Activated CD8-positive, alpha-beta memory T cell treated with anti-CD3 and anti-CD28 coated beads for 36 hours (primary cell): ENCODE measurements at regions not wholly inside any gene's neighbourhood (a gene's known extent, or its start where the extent isn't known, plus 50 kb on each side); places are given as distances from the start of the nearest gene placed in this dataset.
"Not testable (repeated sequence)": the region's sequence is repeated elsewhere in the genome, so short reads cannot be mapped to it uniquely, and the experiment has no call there.

Experiments
- CTCF ChIA-PET: fragments of 350-600 bp; sonication (Branson Sonifier 250); formaldehyde crosslinking; loops from one replicate; lab custom pipeline; 2021; ENCODE audit warnings: antibody characterized with exemption; lab: Charles Lee
- POLR2A ChIA-PET: fragments of 350-600 bp; sonication (Branson Sonifier 250); formaldehyde crosslinking; loops from one replicate; lab custom pipeline; 2021; ENCODE audit warnings: antibody characterized with exemption; lab: Charles Lee

- CTCF ChIA-PET = interaction anchor here (1.0 kb wide), 1 partner anchor 38 kb away, joined by 3 read pairs; no protein-coding TSS in a partner anchor
- POLR2A ChIA-PET = no interaction called here
These were observed 376.5 kb upstream of the PRKCQ start for GRCh38 chr10:6956562-6956961.

GRCh38 chr10:6953271-6953801 lies 373.3 kb upstream of the PRKCQ start:
- POLR2A ChIA-PET = no interaction called here
- CTCF ChIA-PET = interaction anchor here (0.5 to 0.6 kb wide), 2 partner anchors 21 to 108 kb away, joined by 4 read pairs; no protein-coding TSS in a partner anchor

- ChIA-PET POLR2A (no interaction called here), CTCF (no interaction called here)
These were observed 371.7 kb upstream of the PRKCQ start for GRCh38 chr10:6951732-6952131.

GRCh38 chr10:6950133-6950532 lies 370.1 kb upstream of the PRKCQ start:
- POLR2A ChIA-PET = no interaction called here
- CTCF ChIA-PET = interaction anchor here (1.3 kb wide), 1 partner anchor 34 kb away, joined by 4 read pairs; no protein-coding TSS in a partner anchor

- ChIA-PET POLR2A (no interaction called here), CTCF (no interaction called here)
These were observed 364.4 kb upstream of the PRKCQ start for GRCh38 chr10:6944436-6944835.

GRCh38 chr10:6938384-6938783 lies 358.3 kb upstream of the PRKCQ start:
- POLR2A ChIA-PET = no interaction called here
- CTCF ChIA-PET = interaction anchor here (1.0 kb wide), 1 partner anchor 18 kb away, joined by 3 read pairs; no protein-coding TSS in a partner anchor

- POLR2A ChIA-PET = no interaction called here
These were observed 356.9 kb upstream of the PRKCQ start for GRCh38 chr10:6936931-6937330.

GRCh38 chr10:6929148-6929830 lies 349.2 kb upstream of the PRKCQ start:
- POLR2A ChIA-PET = no interaction called here

More at GRCh38 chr10:6936931-6937330, 356.9 kb upstream of the PRKCQ start:
- CTCF ChIA-PET = no interaction called here

GRCh38 chr10:6928586-6928985 lies 348.5 kb upstream of the PRKCQ start:
- ChIA-PET POLR2A (interaction anchor here (0.6 kb wide), 1 partner anchor 880 kb away, joined by 3 read pairs; no protein-coding TSS in a partner anchor), CTCF (interaction anchor here (0.9 to 1.7 kb wide), 2 partner anchors 9 to 480 kb away, joined by 3 to 11 read pairs; no protein-coding TSS in a partner anchor)

More at GRCh38 chr10:6929148-6929830, 349.2 kb upstream of the PRKCQ start:
- CTCF ChIA-PET = interaction anchor here (1.7 kb wide), 1 partner anchor 10 kb away, joined by 11 read pairs; no protein-coding TSS in a partner anchor

- POLR2A ChIA-PET = no interaction called here
- CTCF ChIA-PET = interaction anchor here (0.6 to 0.9 kb wide), 2 partner anchors 163 to 481 kb away, joined by 3 read pairs; no protein-coding TSS in a partner anchor
These were observed 346.9 kb upstream of the PRKCQ start for GRCh38 chr10:6926971-6927370.

GRCh38 chr10:6925146-6925545 lies 345.1 kb upstream of the PRKCQ start:
- CTCF ChIA-PET = no interaction called here
- POLR2A ChIA-PET = no interaction called here

GRCh38 chr10:6924166-6924565 lies 344.1 kb upstream of the PRKCQ start:
- ChIA-PET POLR2A (no interaction called here), CTCF (interaction anchor here (0.6 kb wide), 1 partner anchor 423 kb away, joined by 3 read pairs; no protein-coding TSS in a partner anchor)

GRCh38 chr10:6921026-6921425 lies 340.9 kb upstream of the PRKCQ start:
- CTCF ChIA-PET = not testable (repeated sequence)

GRCh38 chr10:6920072-6921019 lies 340.3 kb upstream of the PRKCQ start:
- ChIA-PET POLR2A (interaction anchor here (0.7 to 1.4 kb wide), 2 partner anchors 489 to 490 kb away, joined by 3 to 5 read pairs; no protein-coding TSS in a partner anchor), CTCF (interaction anchor here (0.6 to 3.1 kb wide), 16 partner anchors 8 to 987 kb away, joined by 3 to 29 read pairs (median 4); partner anchors contain the start of gene SFMBT2)

More at GRCh38 chr10:6921026-6921425, 340.9 kb upstream of the PRKCQ start:
- POLR2A ChIA-PET = interaction anchor here (1.4 kb wide), 1 partner anchor 489 kb away, joined by 5 read pairs; no protein-coding TSS in a partner anchor

- POLR2A ChIA-PET = no interaction called here
- CTCF ChIA-PET = interaction anchor here (0.7 to 3.1 kb wide), 12 partner anchors 9 to 506 kb away, joined by 3 to 29 read pairs (median 3); partner anchors contain the start of gene SFMBT2
These were observed 339.0 kb upstream of the PRKCQ start for GRCh38 chr10:6919077-6919476.

GRCh38 chr10:6918305-6918704 lies 338.2 kb upstream of the PRKCQ start:
- ChIA-PET CTCF (interaction anchor here (0.7 to 3.1 kb wide), 13 partner anchors 10 to 507 kb away, joined by 3 to 29 read pairs (median 3); partner anchors contain the start of gene SFMBT2), POLR2A (no interaction called here)

- ChIA-PET CTCF (interaction anchor here (1.2 to 1.5 kb wide), 3 partner anchors 33 to 204 kb away, joined by 3 to 4 read pairs (median 3); no protein-coding TSS in a partner anchor), POLR2A (no interaction called here)
These were observed 337.0 kb upstream of the PRKCQ start for GRCh38 chr10:6917125-6917524.

- POLR2A ChIA-PET = no interaction called here
- CTCF ChIA-PET = interaction anchor here (1.2 to 1.5 kb wide), 3 partner anchors 33 to 205 kb away, joined by 3 to 4 read pairs (median 3); no protein-coding TSS in a partner anchor
These were observed 336.5 kb upstream of the PRKCQ start for GRCh38 chr10:6916601-6917000.

GRCh38 chr10:6915307-6915706 lies 335.2 kb upstream of the PRKCQ start:
- CTCF ChIA-PET = no interaction called here
- POLR2A ChIA-PET = no interaction called here
